Body of pancreas (tissue), 4 donors: ENCODE measurements at regions not wholly inside any gene's neighbourhood (a gene's known extent, or its start where the extent isn't known, plus 50 kb on each side); places are given as distances from the start of the nearest gene placed in this dataset.

Source experiments
- ATAC-seq: fragments of 150-250 bp; one replicate; pipeline ENCODE4 v1.9.1; 2016
- DNase-seq, 4 donors: peaks; one replicate each; pipeline ENCODE4 v3.0.0-alpha.2; 2019
- H3K27ac ChIP-seq, 4 donors: fragments of 200-600 bp; sonication (generic); 1 replicate in 3 of 4; 2 replicates in 1 of 4; pipeline versions ENCODE4 v1.5.1 to v1.6.1; 2016 to 2019; ENCODE audit warnings: mild to moderate bottlenecking in 1 of 4, mixed read lengths in 1 of 4, moderate library complexity in 1 of 4
- H3K27me3 ChIP-seq, 2 donors: fragments of 200-600 bp; sonication (generic); one replicate each; pipeline ENCODE4 v1.6.0; 2016; ENCODE audit warnings: mild to moderate bottlenecking in 1 of 2
- H3K36me3 ChIP-seq, 2 donors: fragments of 200-600 bp; sonication (generic); replicated peaks in 1 of 2; 2 replicates each; pipeline ENCODE4 v1.5.1; 2016; ENCODE audit warnings: low read depth in 2 of 2; ENCODE audit not compliant: insufficient read depth in 1 of 2
- H3K4me1 ChIP-seq: fragments of 200-600 bp; sonication (generic); one replicate; pipeline ENCODE4 v1.6.0; 2016
- H3K4me3 ChIP-seq, 2 donors: fragments of 200-600 bp; sonication (generic); 1 replicate in 1 of 2; 2 replicates in 1 of 2; pipeline ENCODE4 v1.5.1; 2016 to 2019
- H3K9me3 ChIP-seq, 3 donors: fragments of 200-600 bp; sonication (generic); 1 replicate in 2 of 3; 2 replicates in 1 of 3; pipeline ENCODE4 v1.5.1; 2016
- CTCF ChIP-seq, 7 experiments: fragments of 450-650 bp in 4 of 7; fragments of 200-600 bp in 3 of 7; sonication (generic) in 3 of 7; IDR thresholded peaks; one replicate each; pipeline ENCODE4 v1.5.1; 2016 to 2019; ENCODE audit warnings: antibody characterized with exemption in 7 of 7
- POLR2A ChIP-seq, 3 donors: fragments of 450-650 bp; IDR thresholded peaks; one replicate each; pipeline ENCODE4 v1.6.1; 2016; ENCODE audit warnings: antibody characterized with exemption in 3 of 3, mild to moderate bottlenecking in 2 of 3
- WGBS, 2 donors: methylation state at CpG; one replicate each; pipeline ENCODE4 v1.1.5; 2017; 5-methylcytosine and 5-hydroxymethylcytosine counted together
- intact Hi-C: fragments of 100-400 bp; cut with DNase I; formaldehyde crosslinking; loops from one replicate; pipeline ENCODE4 v1.15.1; 2023

- 62 to 63% methylated on average over 5 of the region's 5 CpGs for WGBS, 2 donors
- H3K27me3 ChIP-seq, result no peaks in the 10 kb centered on the region
- TF ChIP-seq POLR2A (IDR thresholded peaks at IDR 0.05), result no peak
- no peaks in the 10 kb centered on the region for H3K9me3 ChIP-seq
- intact Hi-C loops, result no loop called here
- no peaks in the 10 kb centered on the region for H3K36me3 ChIP-seq
- no peak overlapping the region for H3K4me3 ChIP-seq
- ATAC-seq (no peak), DNase-seq (peak in 1 of 4 donors; percentile 11)
- H3K4me1 ChIP-seq, result no peaks in the 10 kb centered on the region
- H3K27ac ChIP-seq, result no peak overlapping the region
Measured at GRCh38 chr10:112082120-112082519, 101.4 kb downstream of the GPAM start.

GRCh38 chr10:112083472-112083871 lies 100.1 kb downstream of the GPAM start:
- Histone ChIP-seq H3K27ac (no peak overlapping the region), H3K9me3 (no peaks in the 10 kb centered on the region), H3K27me3 (no peaks in the 10 kb centered on the region), H3K4me1 (no peaks in the 10 kb centered on the region), H3K36me3 (no peaks in the 10 kb centered on the region), H3K4me3 (no peak overlapping the region)
- WGBS, 2 donors, result 39 to 49% methylated on average over 4 of the region's 4 CpGs
- ATAC-seq, result no peak
- DNase-seq, result no peak
- TF ChIP-seq CTCF (IDR thresholded peaks at IDR 0.05) (no peak), POLR2A (IDR thresholded peaks at IDR 0.05) (no peak)
- intact Hi-C loops, result no loop called here

GRCh38 chr10:112087953-112088456 lies 95.6 kb downstream of the GPAM start:
- no peak for TF ChIP-seq POLR2A (IDR thresholded peaks at IDR 0.05)
- TF ChIP-seq CTCF (IDR thresholded peaks at IDR 0.05), result no peak
- WGBS, 2 donors, result 66 to 80% methylated on average over 10 of the region's 10 CpGs
- DNase-seq (no peak), ATAC-seq (no peak)
- no peak overlapping the region for H3K27ac ChIP-seq
- H3K4me1 ChIP-seq, result no peaks in the 10 kb centered on the region
- no peak overlapping the region for H3K4me3 ChIP-seq
- H3K27me3 ChIP-seq, result no peaks in the 10 kb centered on the region
- intact Hi-C loops, result no loop called here
- H3K9me3 ChIP-seq, result no peaks in the 10 kb centered on the region
- no peaks in the 10 kb centered on the region for H3K36me3 ChIP-seq

- no peaks in the 10 kb centered on the region for H3K36me3 ChIP-seq
- no peaks in the 10 kb centered on the region for H3K27me3 ChIP-seq
- no peak for TF ChIP-seq POLR2A (IDR thresholded peaks at IDR 0.05)
- no peaks in the 10 kb centered on the region for H3K9me3 ChIP-seq
- H3K27ac ChIP-seq, result no peak overlapping the region
- ATAC-seq (no peak), DNase-seq (no peak)
- no peaks in the 10 kb centered on the region for H3K4me1 ChIP-seq
- H3K4me3 ChIP-seq, result no peak overlapping the region
- 86 to 94% methylated on average over 1 of the region's 1 CpG for WGBS, 2 donors
- intact Hi-C loops, result no loop called here
Measured at GRCh38 chr10:112091703-112092102, 91.9 kb downstream of the GPAM start.

GRCh38 chr10:112092519-112092918 lies 91.0 kb downstream of the GPAM start:
- WGBS, 2 donors, result 63 to 76% methylated on average over 1 of the region's 1 CpG
- Histone ChIP-seq H3K36me3 (no peaks in the 10 kb centered on the region), H3K27ac (no peak overlapping the region), H3K4me3 (no peak overlapping the region), H3K4me1 (no peaks in the 10 kb centered on the region), H3K27me3 (no peaks in the 10 kb centered on the region), H3K9me3 (no peaks in the 10 kb centered on the region)
- no peak for DNase-seq
- no peak for ATAC-seq
- intact Hi-C loops, result no loop called here
- TF ChIP-seq POLR2A (IDR thresholded peaks at IDR 0.05), result no peak

GRCh38 chr10:112094984-112095383 lies 88.6 kb downstream of the GPAM start:
- H3K4me3 ChIP-seq, result no peak overlapping the region
- TF ChIP-seq POLR2A (IDR thresholded peaks at IDR 0.05), result no peak
- H3K27me3 ChIP-seq, result no peaks in the 10 kb centered on the region
- no peaks in the 10 kb centered on the region for H3K36me3 ChIP-seq
- DNase-seq (no peak), ATAC-seq (no peak)
- WGBS, 2 donors, result 46 to 69% methylated on average over 3 of the region's 3 CpGs
- H3K27ac ChIP-seq, result no peak overlapping the region
- H3K9me3 ChIP-seq, result no peaks in the 10 kb centered on the region
- H3K4me1 ChIP-seq, result no peaks in the 10 kb centered on the region
- intact Hi-C loops, result no loop called here

- Histone ChIP-seq H3K9me3 (no peaks in the 10 kb centered on the region), H3K27ac (no peak overlapping the region), H3K36me3 (no peaks in the 10 kb centered on the region), H3K27me3 (no peaks in the 10 kb centered on the region), H3K4me1 (no peaks in the 10 kb centered on the region), H3K4me3 (no peak overlapping the region)
- no peak for TF ChIP-seq POLR2A (IDR thresholded peaks at IDR 0.05)
- no peak for TF ChIP-seq CTCF (IDR thresholded peaks at IDR 0.05)
- intact Hi-C loops, result no loop called here
- ATAC-seq, result no peak
- WGBS, 2 donors, result 63 to 73% methylated on average over 5 of the region's 5 CpGs
- DNase-seq, result no peak
Measured at GRCh38 chr10:112095731-112096130, 87.8 kb downstream of the GPAM start.
